ENCODE measurements at regions not wholly inside any gene's neighbourhood (a gene's known extent, or its start where the extent isn't known, plus 50 kb on each side); places are given as distances from the start of the nearest gene placed in this dataset.
A peak's percentile ranks its signal among the peaks of the same experiment; 100 is the strongest.

GRCh38 chr18:41501848-41502247 lies 453.2 kb upstream of the PIK3C3 start:
- H3K4me3 ChIP-seq (replicated peaks in 1 of 2; ENCODE audit: low read depth in 2 of 2, low read length in 2 of 2) = no peak overlapping the region
- TF ChIP-seq CTCF (IDR thresholded peaks at IDR 0.05; ENCODE audit: low read depth, low read length) = no peak
- no peak for DNase-seq (ENCODE audit: low read depth in 2 of 2)

- DNase-seq (ENCODE audit: low read depth in 2 of 2) = no peak
- TF ChIP-seq CTCF (IDR thresholded peaks at IDR 0.05; ENCODE audit: low read depth, low read length) = no peak
- no peak overlapping the region for H3K4me3 ChIP-seq (replicated peaks in 1 of 2; ENCODE audit: low read depth in 2 of 2, low read length in 2 of 2)
Observed at GRCh38 chr18:41499345-41499744, 455.7 kb upstream of the PIK3C3 start.

- no peak for TF ChIP-seq CTCF (IDR thresholded peaks at IDR 0.05; ENCODE audit: low read depth, low read length)
- H3K4me3 ChIP-seq (replicated peaks in 1 of 2; ENCODE audit: low read depth in 2 of 2, low read length in 2 of 2) = no peak overlapping the region
- no peak for DNase-seq (ENCODE audit: low read depth in 2 of 2)
Observed at GRCh38 chr18:41490861-41491260, 464.2 kb upstream of the PIK3C3 start.

- no peak for TF ChIP-seq CTCF (IDR thresholded peaks at IDR 0.05; ENCODE audit: low read depth, low read length)
- no peak for DNase-seq (ENCODE audit: low read depth in 2 of 2)
- H3K4me3 ChIP-seq (replicated peaks in 1 of 2; ENCODE audit: low read depth in 2 of 2, low read length in 2 of 2) = no peak overlapping the region
Observed at GRCh38 chr18:41486575-41486974, 468.5 kb upstream of the PIK3C3 start.

- TF ChIP-seq CTCF (IDR thresholded peaks at IDR 0.05; ENCODE audit: low read depth, low read length) = no peak
- DNase-seq (ENCODE audit: low read depth in 2 of 2) = no peak
- H3K4me3 ChIP-seq (replicated peaks in 1 of 2; ENCODE audit: low read depth in 2 of 2, low read length in 2 of 2) = no peak overlapping the region
Observed at GRCh38 chr18:41484069-41484468, 471.0 kb upstream of the PIK3C3 start.

- H3K4me3 ChIP-seq (replicated peaks in 1 of 2; ENCODE audit: low read depth in 2 of 2, low read length in 2 of 2) = no peak overlapping the region
- DNase-seq (ENCODE audit: low read depth in 2 of 2) = no peak
- no peak for TF ChIP-seq CTCF (IDR thresholded peaks at IDR 0.05; ENCODE audit: low read depth, low read length)
Observed at GRCh38 chr18:41482501-41482900, 472.5 kb upstream of the PIK3C3 start.

- TF ChIP-seq CTCF (IDR thresholded peaks at IDR 0.05; ENCODE audit: low read depth, low read length) = no peak
- H3K4me3 ChIP-seq (replicated peaks in 1 of 2; ENCODE audit: low read depth in 2 of 2, low read length in 2 of 2) = no peak overlapping the region
- peak in 1 of 2 donors; percentile 5 for DNase-seq (ENCODE audit: low read depth in 2 of 2)
Observed at GRCh38 chr18:41466436-41467160, 488.4 kb upstream of the PIK3C3 start.
